ENCODE measurements at regions not wholly inside any gene's neighbourhood (a gene's known extent, or its start where the extent isn't known, plus 50 kb on each side); places are given as distances from the start of the nearest gene placed in this dataset.

DNA sequence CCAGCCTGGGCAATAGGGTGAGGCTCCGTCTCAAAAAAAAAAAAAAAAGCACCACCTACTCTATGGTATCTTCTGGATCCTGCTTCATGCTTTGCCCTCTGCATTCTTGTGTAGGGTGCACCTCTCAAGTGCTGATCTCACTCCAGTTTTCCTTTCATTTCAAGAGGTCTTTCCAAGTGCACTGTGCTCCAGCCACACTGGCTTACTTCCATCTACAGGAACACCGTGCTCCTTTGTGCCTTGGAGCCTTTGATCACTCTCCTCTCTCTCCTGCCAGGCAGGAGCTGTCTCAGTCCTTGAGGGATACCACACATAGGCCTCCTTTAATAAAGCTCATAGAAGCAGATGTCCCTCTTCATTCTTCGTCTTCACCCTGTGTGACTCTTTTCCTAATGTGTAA lies 55.4 kb upstream of the GREM2 start:
- no peak for DNase-seq

GRCh38 chr1:240666568-240667198 lies 54.7 kb upstream of the GREM2 start:
- no peak for DNase-seq

DNA sequence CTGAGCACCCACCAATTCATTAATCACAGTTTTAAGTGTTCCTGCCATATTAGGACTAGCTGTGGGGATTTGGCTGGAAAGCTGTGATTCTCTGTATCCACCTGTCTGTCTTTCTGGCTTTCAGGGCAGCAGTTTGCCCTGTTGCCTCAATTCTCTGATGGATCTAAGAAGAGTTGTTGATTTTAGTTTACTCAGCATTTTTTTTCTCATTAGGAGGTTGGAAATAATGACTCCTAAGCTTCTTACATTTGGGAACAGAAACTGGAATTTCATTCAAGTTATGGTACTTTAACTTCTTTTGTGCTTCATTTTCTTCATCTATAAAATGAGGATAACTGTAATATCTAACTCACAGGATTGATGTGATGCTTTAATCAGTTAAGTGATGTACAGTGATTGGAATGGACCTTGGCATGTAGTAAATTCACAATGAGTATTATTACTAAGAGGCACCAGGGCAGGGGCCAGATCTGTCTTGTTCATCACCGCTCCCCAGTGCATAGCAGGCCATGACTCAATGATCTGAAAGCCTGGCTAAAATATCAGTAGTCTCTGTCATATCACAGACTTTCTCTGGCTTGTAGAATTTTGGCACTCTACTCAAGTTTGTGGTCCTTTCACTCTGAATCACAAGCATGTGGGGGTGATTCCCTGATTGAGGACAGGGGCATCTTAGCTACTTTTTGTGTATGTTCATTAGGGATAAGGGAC lies 51.4 kb upstream of the GREM2 start:
- DNase-seq, result no peak

Measured in stimulated activated CD4-positive, alpha-beta T cell treated with anti-CD3 and anti-CD28 coated beads, Interleukin-2, amount 100 ng/mL, for 48 hours (primary cell).